Stimulated activated CD4-positive, alpha-beta T cell treated with anti-CD3 and anti-CD28 coated beads, Interleukin-1b, Interleukin-23, amount 100 ng/mL, for 24 hours (primary cell): ENCODE measurements at regions not wholly inside any gene's neighbourhood (a gene's known extent, or its start where the extent isn't known, plus 50 kb on each side); places are given as distances from the start of the nearest gene placed in this dataset.
A peak's percentile ranks its signal among the peaks of the same experiment; 100 is the strongest.

Source experiments
- DNase-seq, 4 experiments: peaks; one replicate each; pipeline ENCODE4 v3.0.0-alpha.2; 2020; ENCODE audit warnings: low read depth in 4 of 4, low spot score in 1 of 4

DNA sequence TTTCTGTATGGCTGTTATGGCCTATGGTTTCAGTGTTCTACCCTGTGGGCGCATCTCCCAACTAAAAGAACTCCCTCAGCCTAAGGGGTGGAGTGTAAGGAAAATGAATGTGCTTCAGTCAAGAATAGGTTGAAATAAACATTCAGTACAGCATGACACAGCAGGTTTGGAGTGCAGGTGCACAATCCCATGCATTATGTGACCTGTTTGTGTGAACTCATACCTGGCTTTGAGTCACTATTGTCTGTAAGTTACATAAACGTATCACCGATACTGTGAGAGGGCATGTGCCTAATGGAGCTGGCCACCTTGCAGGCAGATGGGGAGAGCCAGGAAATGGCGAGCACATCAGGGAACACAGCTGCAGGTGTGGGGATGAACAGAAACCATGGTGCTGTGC lies 216.0 kb downstream of the DSEL start:
- DNase-seq: peak in 1 of 4 experiments; percentile 0

DNA sequence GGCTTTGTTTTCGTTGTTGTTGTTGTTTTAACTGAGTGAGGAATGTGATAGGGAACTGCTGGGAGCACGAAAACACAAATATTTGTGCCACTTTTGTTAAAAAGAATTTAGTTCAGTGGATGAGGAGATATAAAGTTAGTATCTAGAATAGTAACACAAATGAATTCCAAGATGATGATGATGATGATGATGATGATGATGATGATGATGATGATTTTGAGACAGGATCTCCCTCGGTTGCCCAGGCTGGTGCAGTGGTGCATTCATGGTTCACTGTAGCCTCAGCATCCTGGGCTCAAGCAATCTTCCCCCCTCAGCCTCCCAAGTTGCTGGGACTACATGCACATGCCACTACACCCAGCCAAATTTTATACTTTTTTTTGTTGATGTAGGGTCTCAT lies 223.7 kb downstream of the DSEL start:
- no peak for DNase-seq

DNA sequence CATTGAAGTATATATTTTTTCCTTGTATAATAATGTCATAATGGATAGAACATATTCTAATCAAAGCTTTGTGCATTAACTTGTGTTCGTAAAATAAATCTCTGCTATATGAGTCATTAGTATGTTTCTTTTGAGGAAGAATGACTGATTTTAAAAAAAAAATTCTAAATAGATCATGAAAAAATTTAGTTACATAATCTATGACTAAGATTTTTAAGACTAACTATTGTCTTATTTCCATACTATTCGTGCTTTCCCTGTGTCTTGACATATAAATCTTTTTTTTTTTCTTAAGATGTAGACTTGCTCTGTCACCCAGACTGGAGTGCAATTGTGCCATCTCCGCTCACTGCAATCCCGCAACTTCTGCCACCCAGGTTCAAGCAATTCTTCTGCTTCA lies 226.1 kb downstream of the DSEL start:
- DNase-seq: no peak

DNA sequence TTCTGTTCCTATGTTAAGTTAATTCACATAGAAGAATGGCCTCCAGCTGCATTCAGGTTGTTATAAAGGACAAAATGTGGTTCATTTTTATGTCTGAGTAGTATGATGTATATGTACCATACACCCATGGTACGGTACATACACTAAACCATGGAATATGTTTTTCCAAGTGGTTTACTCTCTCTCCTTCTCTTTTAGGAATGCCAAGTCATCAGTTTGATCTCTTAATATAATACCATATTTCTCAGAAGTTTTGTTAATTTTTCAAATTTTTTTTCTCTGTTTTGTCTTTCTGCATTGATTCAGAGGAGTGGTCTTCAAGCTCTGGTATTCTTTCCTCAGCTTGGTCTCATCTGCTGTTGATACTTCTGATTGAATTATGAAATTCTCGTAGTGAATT lies 230.9 kb downstream of the DSEL start:
- DNase-seq: no peak

DNA sequence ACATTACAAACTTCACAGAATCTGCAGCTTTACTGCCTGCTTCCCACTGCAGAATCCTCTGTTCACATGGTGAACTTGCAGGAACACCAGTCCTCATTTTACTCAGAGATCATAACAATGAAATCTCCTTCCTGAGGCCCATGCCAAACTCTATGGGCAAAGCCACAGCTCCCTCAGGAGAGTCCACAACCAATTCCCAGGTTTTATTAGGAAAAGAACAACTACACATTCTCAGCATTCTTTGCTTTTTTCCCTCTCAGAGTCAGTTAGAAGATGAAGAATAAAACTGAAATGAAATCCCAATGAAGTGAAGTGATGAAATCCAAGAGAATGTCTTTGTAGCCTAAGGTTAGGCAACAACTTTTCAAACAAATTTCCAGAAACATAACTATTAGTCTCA lies 233.7 kb downstream of the DSEL start:
- DNase-seq: no peak

DNA sequence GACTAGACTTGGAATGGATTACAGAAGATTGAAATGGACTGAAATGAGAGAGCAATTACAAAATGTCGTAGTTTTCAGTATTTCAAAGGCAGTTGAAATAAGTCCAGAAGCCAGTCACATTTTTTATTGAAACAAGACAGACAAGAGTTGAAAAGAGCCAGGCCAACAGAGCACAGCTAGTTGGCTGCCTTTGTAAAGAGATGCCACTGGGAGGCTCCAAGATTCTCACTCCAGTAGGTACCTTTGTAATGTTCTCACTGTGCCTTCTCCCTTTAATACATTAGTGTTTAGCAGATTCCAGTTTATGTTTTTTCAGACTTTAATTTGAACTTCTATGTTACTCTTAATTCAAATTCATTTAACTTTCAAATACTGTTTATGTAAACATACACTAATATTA lies 234.8 kb downstream of the DSEL start:
- no peak for DNase-seq

DNA sequence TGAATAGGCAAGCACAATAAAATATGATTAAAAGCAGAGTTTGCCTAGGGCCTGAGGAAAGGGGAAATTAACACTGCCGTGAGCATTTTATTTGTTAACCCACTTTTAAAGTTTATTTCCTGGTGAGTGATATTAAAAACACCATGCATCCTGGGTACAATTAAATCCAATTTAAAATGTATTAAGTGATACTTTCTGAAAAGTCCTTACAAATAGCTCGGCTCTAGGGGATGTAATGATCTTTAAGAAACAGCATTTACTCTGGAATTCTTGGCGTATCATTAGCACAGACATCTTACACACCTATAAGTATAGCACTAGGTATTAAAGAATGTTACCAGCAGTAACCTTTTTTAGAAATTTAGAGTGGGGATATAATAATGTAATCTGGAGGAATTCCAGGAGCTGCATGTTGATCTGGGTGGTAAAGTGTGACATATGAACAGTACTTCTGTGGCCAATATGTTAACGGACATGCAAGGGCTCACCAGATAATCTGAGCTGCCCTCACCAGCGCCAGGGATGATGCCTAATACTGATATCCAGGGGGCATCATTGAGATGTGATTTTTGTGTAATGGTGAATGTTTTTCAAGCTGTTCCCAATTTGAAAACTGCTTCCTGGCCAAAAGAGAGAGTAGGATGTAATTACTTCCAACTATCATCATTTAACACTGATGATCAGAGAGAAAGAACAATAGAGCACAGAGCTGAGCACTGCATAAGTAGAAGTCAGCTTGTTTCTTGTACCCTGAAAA lies 235.9 kb downstream of the DSEL start:
- DNase-seq: no peak

DNA sequence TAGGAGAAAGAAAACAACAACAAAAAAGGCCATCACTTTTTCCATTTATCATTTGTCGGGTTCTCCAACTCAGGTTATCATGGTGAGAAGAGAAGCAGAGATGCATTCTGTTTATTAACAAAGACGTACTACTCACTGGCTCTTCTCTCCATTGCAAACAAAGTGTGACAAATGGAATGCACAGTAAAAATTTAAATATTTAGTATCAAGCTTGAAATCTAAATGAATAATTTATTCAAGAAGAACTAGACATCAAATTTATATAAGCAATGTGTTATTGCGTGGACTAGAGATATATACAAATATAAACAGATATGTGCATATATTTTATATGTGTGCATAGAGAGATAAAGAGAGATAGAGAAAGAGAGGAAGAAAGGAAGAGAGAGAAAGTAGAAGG lies 236.5 kb downstream of the DSEL start:
- DNase-seq: no peak

DNA sequence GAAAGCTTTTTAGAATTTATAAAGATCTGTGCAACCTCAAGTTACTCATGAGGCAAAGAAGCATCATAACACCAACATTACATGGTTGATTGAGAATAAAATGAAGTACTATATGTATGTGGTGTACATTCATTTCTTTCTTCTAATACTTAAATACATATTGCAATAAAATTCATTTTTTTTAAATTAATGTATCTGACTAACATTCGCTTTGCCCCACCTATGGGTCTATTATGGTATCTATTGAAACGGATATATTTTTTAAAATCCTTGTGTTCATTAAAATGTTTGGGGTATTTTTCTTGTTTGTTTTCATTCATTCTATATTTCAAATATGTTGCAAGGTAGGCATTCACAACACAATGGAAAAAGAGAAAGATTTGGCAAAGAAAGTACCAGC lies 237.5 kb downstream of the DSEL start:
- no peak for DNase-seq

DNA sequence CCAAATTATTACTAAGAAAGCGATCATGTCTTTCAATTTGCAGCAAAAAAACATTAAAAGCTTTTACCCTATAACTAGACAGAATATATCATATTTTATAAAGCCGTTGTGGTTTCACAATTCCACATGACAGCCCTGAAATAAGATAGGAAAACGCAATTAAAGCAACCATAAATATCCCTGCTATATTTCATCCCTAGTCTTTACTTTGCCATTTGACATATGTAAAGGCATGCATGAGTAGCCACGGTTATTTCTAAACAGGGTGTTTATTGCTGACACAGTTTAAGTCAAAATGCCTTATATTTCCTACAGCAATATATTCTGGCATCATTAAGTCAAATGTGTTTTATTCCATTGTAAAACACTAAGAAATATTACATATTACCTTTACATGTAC lies 239.9 kb downstream of the DSEL start:
- DNase-seq: no peak

DNA sequence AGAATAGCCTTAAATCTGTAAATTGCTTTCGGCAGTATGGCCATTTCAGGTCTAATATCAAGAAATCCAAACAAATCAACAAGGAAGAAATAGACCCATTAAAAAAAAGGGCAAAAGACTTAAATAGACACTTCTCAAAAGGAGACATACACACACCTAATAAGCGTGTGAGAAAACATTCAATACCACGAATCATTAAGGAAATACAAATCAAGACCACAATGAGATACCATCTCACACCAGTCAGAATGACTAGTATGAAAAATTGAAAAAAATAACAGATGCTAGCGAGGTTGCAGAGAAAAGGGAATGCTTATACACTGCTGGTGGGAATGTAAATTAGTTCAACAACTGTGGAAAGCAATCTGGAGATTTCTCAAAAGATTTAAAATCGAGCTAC lies 243.2 kb downstream of the DSEL start:
- DNase-seq: no peak

DNA sequence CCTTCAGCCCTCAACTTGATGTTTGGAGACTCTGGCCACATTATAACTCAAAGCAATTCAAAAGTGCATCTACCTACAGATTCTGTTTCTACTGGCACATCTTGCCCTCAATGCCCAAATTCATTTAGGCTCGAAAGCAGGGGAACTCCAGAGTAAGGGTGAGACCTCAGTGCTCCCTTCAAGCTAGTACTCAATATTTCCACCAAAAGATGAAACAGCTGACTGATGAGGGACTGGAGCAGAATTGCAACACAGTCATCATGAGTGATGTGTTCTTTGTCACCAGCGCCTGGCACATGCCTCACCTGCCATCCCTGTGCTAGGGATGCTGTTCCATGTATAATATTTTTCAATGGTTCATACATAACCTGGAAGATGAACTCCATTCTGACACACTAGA lies 247.3 kb downstream of the DSEL start:
- DNase-seq: no peak

DNA sequence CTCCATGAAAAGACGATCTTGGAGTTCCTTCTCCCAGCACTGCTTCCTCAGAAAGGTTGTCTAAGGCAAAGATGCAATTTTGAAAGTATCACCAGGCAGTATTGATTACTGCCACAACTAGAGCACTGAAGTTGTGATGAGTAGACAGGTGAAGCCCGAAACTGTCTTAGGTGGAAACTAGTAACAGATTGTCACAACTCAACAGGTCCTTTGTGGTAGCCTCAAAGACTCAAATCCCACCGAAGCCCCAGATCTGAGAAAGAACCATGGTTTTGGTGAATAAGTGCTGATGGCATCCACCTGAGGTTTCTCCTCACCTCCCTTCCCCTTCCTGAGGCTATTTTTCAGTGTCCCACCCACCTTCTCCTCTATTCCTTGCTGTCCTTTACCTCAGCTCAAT lies 248.0 kb downstream of the DSEL start:
- DNase-seq: no peak

DNA sequence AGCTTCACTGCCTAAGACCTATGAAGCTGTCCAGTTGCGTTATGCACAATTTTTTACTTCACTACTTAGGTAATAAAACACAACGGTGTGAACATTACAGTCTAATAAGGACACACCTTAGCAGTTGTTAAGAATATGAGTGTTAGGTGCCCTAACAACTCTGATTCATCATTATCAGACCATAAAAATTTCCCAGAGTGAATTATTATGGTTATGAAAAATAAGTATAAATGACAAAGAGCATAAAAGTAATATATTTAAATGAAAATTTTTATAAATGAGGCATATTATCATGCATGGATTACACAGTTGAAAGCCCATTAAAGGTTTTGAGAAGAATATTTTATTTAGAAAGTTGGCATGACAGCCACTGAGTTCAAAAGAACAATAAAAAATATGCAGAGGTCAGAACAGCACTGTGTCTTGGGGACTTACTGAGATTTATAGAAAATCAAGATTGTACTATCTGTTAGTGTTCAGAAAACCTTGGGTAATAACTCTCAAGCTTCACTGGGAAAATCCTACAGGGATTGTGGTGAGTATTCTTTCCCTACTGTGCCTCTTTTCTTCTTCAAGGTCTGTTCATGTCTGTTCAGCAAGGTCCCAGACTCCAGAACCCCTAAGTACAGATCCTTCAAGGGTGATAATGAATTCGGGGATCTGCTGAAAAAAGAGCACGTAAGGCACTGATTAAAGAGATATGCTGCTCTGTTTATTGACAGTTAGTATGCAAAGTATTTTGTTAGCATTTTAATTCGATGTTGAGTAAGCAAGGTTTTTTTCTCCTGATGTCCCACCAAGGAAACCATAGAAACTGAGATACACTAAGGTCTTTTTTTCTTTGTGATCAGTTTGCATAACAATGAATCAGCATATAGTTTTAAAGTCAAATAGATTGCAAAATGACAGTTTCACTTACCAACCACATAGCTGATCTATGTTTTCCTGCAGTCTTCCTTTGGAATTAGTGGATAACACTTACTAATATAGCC lies 250.0 kb downstream of the DSEL start:
- DNase-seq: no peak

DNA sequence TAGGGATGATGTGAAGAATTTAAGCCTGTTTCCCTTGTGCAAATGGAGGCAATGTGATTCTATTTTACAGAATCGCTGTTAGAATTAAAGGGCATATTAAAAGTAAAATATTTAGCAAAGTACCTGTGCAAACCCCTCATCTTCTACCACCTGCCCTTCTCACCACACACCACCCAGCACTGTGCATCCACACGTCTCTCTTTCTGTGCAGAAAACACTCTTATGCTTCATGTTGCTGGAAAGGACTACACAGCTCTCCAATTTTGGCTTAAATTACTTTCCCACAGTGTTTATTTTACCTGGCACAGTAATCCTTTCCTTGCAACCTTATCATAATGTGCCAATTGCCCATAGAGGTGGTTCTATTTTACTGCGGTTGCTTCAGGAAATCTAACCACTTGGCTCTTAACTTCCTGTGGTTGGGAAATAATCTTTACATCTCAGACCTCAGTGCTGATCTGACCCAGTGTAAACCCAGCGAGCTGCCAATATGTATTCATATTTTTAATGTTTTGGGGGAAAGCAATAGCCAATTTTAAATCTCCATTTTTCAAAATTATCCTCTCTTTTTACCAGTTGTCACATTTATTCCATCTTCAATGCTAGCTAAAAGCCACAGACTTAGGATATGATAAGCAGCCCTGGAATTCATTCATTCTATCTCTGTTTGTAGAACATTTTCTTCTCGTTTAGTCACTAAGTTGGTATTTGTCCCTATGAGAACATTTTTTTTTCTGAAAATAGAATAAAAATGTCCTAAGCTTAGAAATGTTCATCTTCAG lies 250.9 kb downstream of the DSEL start:
- DNase-seq: no peak

DNA sequence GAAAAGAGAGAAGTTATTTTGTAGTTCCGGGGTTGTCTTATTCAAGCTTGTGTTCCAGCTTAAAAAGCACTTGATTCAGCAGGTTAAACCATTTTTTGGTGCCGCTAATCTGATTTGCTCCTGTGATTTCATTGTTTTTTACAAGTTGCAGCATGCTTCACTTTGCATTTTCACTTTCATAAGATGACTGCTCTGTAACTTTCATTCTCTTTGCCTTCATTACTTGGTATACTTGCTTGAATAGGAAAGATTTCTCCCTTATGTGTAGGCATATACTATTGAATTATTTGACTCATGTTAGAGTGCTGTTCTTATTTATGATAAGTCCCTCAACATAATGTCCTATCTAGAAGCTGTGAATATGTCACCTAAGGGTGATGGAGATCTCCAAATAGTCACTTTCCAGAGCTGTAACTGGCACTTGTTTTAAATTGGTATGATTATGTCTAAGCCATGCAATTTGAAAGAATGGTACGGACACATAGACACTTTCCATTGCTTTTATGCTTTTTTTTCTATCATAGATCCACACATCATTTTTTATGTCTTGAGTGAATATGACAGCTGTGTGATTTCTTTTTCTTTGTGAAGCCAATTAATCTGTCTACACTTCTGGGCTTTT lies 254.5 kb downstream of the DSEL start:
- no peak for DNase-seq

DNA sequence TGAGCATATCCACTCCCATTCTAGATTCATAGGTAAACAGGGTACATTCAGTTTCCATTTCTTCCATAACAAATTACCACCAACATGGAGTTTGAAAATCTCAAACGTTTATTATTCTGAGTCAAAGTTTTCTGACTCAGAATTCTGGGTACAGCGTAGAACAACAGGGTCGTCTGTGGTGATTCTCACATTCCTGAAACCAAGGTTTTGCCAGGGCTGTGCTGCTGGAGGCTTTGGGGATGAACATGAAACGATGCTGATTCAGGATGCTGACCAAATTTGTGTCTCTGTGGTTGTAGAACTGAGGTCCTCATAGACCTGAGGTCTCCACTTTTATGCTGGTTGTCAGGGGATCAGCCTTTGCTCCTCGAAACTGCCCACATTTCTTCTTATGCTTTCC lies 255.7 kb downstream of the DSEL start:
- no peak for DNase-seq

DNA sequence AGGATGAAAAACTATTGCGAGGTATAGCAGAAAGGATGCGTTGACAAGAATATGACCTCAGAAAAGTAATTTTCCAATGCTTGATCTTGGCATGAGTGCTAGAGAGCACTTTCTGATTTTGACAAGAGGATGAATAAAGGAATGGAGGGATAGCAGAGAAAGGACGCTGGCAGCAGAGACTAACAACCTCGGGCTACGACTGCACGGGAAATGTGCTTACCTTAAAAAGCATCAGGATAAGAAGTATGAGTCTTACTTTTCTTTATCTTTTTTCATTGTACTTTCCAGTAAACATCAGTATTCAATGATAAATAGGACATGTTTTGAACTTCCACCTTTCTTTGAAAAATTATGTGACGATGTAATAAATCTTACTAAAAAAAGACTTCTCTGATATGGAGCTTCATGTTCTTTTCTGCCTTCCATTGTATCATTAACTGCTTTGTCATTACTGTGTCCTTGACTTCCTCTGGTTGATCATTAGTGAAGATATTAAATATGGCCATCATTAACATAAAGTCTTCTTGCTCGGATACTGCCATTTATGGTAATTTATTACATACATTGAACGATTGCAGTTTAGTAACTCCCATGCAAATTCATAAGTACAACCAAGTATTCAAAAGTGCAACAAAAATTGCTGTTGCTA lies 265.6 kb downstream of the DSEL start:
- DNase-seq: no peak

DNA sequence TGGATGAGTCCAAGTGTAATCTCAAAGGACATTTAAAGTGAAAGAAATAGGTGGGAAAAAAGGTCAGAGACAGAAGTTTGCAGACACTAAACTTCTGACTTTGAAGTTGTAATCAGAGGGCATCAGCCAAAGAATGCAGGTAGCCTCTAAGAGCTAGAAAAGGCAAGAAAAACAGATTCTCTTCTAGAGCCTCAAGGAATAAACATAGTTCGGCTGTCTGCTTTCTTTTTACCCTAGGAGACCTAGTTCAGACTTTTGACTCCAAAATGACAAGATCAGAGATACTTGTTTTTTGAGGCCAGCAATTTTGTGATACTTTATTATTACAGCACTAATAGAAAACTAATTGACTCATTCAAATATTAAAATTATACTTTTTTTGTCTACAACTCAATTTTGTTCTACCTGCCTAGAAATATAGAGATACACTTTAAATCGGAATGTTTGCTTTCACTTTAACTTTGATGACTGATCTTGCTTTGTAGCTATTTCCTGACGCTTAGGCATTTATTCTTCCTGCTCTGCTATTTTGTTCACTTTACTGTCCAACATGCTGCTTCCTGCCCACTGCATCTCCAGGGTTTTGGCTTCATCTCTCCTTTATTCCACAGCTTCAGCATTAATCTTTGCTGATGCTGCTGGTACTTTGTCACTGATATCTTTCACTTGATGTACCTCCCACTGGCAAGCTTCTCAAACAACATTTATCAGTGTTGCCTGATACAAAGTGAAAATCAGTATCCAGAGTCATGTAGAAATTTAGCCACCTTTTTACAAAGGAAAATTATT lies 272.5 kb downstream of the DSEL start:
- no peak for DNase-seq

DNA sequence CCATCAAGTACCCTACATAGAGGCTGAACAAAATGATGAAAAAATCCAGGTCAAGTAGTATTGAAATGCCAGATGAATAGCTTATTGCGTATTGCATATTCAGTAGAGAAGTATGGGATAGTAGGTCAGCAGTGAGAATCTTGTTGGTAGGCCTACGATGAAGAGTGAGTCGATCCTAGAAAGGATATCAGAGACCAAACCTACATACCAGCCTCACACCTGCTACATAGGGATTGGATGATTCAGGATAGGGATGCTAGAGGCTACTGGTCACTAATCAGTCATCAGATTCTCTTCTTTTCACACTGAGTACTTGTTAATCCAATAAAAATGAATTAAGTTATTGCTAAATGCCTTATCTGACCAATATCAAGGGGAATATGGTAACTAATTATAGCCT lies 274.5 kb downstream of the DSEL start:
- DNase-seq: no peak
